Breast epithelium (tissue), 4 donors: ENCODE measurements at regions not wholly inside any gene's neighbourhood (a gene's known extent, or its start where the extent isn't known, plus 50 kb on each side); places are given as distances from the start of the nearest gene placed in this dataset.

Source experiments
- DNase-seq, 2 donors: peaks; one replicate each; pipeline ENCODE4 v3.0.0-alpha.2; 2019; ENCODE audit warnings: low spot score in 2 of 2
- H3K27ac ChIP-seq, 2 donors: fragments of 200-600 bp; sonication (generic) in 1 of 2; one replicate each; pipeline ENCODE4 v1.5.1; 2016 to 2019; ENCODE audit warnings: mild to moderate bottlenecking in 1 of 2
- H3K27me3 ChIP-seq, 2 donors: fragments of 200-600 bp; sonication (generic) in 1 of 2; one replicate each; pipeline versions ENCODE4 v1.5.1 to v1.6.0; 2017 to 2019; ENCODE audit warnings: control low read depth in 1 of 2, mild to moderate bottlenecking in 1 of 2
- H3K36me3 ChIP-seq: fragments of 200-600 bp; one replicate; pipeline ENCODE4 v1.5.1; 2019
- H3K4me1 ChIP-seq, 2 donors: fragments of 200-600 bp; sonication (generic); one replicate each; pipeline ENCODE4 v1.5.1; 2016 to 2019; ENCODE audit warnings: control low read depth in 1 of 2
- H3K4me3 ChIP-seq, 3 donors: fragments of 200-600 bp; sonication (generic); 1 replicate in 2 of 3; 2 replicates in 1 of 3; pipeline ENCODE4 v1.5.1; 2016 to 2019; ENCODE audit warnings: mild to moderate bottlenecking in 3 of 3, moderate library complexity in 2 of 3
- H3K9me3 ChIP-seq, 2 donors: fragments of 200-600 bp; sonication (generic) in 1 of 2; one replicate each; pipeline ENCODE4 v1.5.1; 2016 to 2019; ENCODE audit warnings: control low read depth in 1 of 2
- CTCF ChIP-seq, 3 donors: fragments of 450-650 bp; IDR thresholded peaks; one replicate each; pipeline ENCODE4 v1.5.1; 2016 to 2017; ENCODE audit warnings: antibody characterized with exemption in 3 of 3, mild to moderate bottlenecking in 3 of 3, moderate library complexity in 3 of 3
- POLR2A ChIP-seq: fragments of 450-650 bp; IDR thresholded peaks from one replicate; pipeline ENCODE4 v1.6.1; 2016; ENCODE audit warnings: antibody characterized with exemption, mild to moderate bottlenecking, moderate library complexity
- POLR2AphosphoS5 ChIP-seq, 3 donors: sonication (generic); formaldehyde crosslinking; IDR thresholded peaks; one replicate each; pipeline ENCODE4 v1.6.1; 2017; ENCODE audit warnings: antibody characterized with exemption in 3 of 3
- intact Hi-C: fragments of 100-400 bp; cut with DNase I; formaldehyde crosslinking; loops from one replicate; pipeline ENCODE4 v1.15.1; 2023; ENCODE audit warnings: low total_unique reads

- no peak for DNase-seq
- no peak overlapping the region for H3K27ac ChIP-seq
- no peaks in the 10 kb centered on the region for H3K36me3 ChIP-seq
- TF ChIP-seq CTCF (IDR thresholded peaks at IDR 0.05) = no peak
- no peak for TF ChIP-seq POLR2AphosphoS5 (IDR thresholded peaks at IDR 0.05)
- no peak for TF ChIP-seq POLR2A
- H3K9me3 ChIP-seq = peaks cover 5 to 11% of the 10 kb centered on the region in 2 donors
- H3K27me3 ChIP-seq = no peaks in the 10 kb centered on the region
- no peaks in the 10 kb centered on the region for H3K4me1 ChIP-seq
- no peak overlapping the region for H3K4me3 ChIP-seq
- intact Hi-C loops = no loop called here
Observed at GRCh38 chr15:31852933-31853799, 177.1 kb upstream of the CHRNA7 start.

GRCh38 chr15:31856581-31856980, 173.7 kb upstream of the CHRNA7 start:
- Histone ChIP-seq H3K4me3 (no peak overlapping the region), H3K27me3 (no peaks in the 10 kb centered on the region), H3K36me3 (no peaks in the 10 kb centered on the region), H3K4me1 (no peaks in the 10 kb centered on the region), H3K27ac (no peak overlapping the region), H3K9me3 (no peaks in the 10 kb centered on the region)
- intact Hi-C loops = no loop called here
- TF ChIP-seq CTCF (IDR thresholded peaks at IDR 0.05) = no peak
- TF ChIP-seq POLR2AphosphoS5 (IDR thresholded peaks at IDR 0.05) = no peak
- TF ChIP-seq POLR2A = no peak
- DNase-seq = no peak

- Histone ChIP-seq H3K36me3 (no peaks in the 10 kb centered on the region), H3K9me3 (no peaks in the 10 kb centered on the region), H3K4me1 (no peaks in the 10 kb centered on the region), H3K27me3 (no peaks in the 10 kb centered on the region), H3K27ac (no peak overlapping the region), H3K4me3 (no peak overlapping the region)
- intact Hi-C loops = no loop called here
- TF ChIP-seq POLR2AphosphoS5 (IDR thresholded peaks at IDR 0.05) (no peak), CTCF (IDR thresholded peaks at IDR 0.05) (no peak), POLR2A (no peak)
- DNase-seq = no peak
Observed at GRCh38 chr15:31857194-31857593, 173.1 kb upstream of the CHRNA7 start.

GRCh38 chr15:31858026-31858425, 172.3 kb upstream of the CHRNA7 start:
- H3K27me3 ChIP-seq = no peaks in the 10 kb centered on the region
- no peak for TF ChIP-seq POLR2A
- TF ChIP-seq POLR2AphosphoS5 (IDR thresholded peaks at IDR 0.05) = no peak
- TF ChIP-seq CTCF (IDR thresholded peaks at IDR 0.05) = no peak
- no peaks in the 10 kb centered on the region for H3K4me1 ChIP-seq
- no peak overlapping the region for H3K4me3 ChIP-seq
- intact Hi-C loops = loop anchor here (2.0 kb wide), 1 partner anchor 15 kb away; no protein-coding TSS in a partner anchor
- H3K36me3 ChIP-seq = no peaks in the 10 kb centered on the region
- H3K9me3 ChIP-seq = no peaks in the 10 kb centered on the region
- no peak for DNase-seq
- H3K27ac ChIP-seq = no peak overlapping the region

GRCh38 chr15:31866248-31866647, 164.1 kb upstream of the CHRNA7 start:
- no peak for DNase-seq
- TF ChIP-seq POLR2AphosphoS5 (IDR thresholded peaks at IDR 0.05) = no peak
- TF ChIP-seq POLR2A = no peak
- TF ChIP-seq CTCF (IDR thresholded peaks at IDR 0.05) = no peak
- no peak overlapping the region for H3K4me3 ChIP-seq
- no peaks in the 10 kb centered on the region for H3K4me1 ChIP-seq
- H3K9me3 ChIP-seq = no peaks in the 10 kb centered on the region
- no peak overlapping the region for H3K27ac ChIP-seq
- H3K36me3 ChIP-seq = no peaks in the 10 kb centered on the region
- H3K27me3 ChIP-seq = no peaks in the 10 kb centered on the region
- intact Hi-C loops = no loop called here
